ENCODE measurements at regions not wholly inside any gene's neighbourhood (a gene's known extent, or its start where the extent isn't known, plus 50 kb on each side); places are given as distances from the start of the nearest gene placed in this dataset.

GRCh38 chr4:170336238-170336775, 246.6 kb upstream of the AADAT start (continued):
- TF ChIP-seq USF2 (CRISPR knock-in tag; IDR thresholded peaks at IDR 0.05) (no peak), FOXP1 (CRISPR knock-in tag; IDR thresholded peaks at IDR 0.05; ENCODE audit: borderline replicate concordance) (no peak), NR3C1 (CRISPR knock-in tag; conservative IDR thresholded peaks at IDR 0.05; ENCODE audit: low read depth) (no peak), ZNF232 (CRISPR knock-in tag; IDR thresholded peaks at IDR 0.05) (no peak), IRF2 (CRISPR knock-in tag; IDR thresholded peaks at IDR 0.05; ENCODE audit: borderline replicate concordance, low read depth) (no peak), ATF3 (CRISPR knock-in tag; conservative IDR thresholded peaks at IDR 0.05) (no peak)

GRCh38 chr4:170325599-170325998, 235.8 kb upstream of the AADAT start:
- Mint-ChIP-seq H3K36me3 (peaks cover 15% of the 10 kb centered on the region), H3K4me1 (no peaks in the 10 kb centered on the region), H3K27ac (no peak overlapping the region), H3K4me3 (no peak overlapping the region), H3K27me3 (ENCODE audit: low read depth) (no peaks in the 10 kb centered on the region), H3K9me3 (peaks cover 30% of the 10 kb centered on the region)
- ChIA-PET POLR2A (no interaction called here), CTCF (no interaction called here)
- no peak for TF ChIP-seq CREB1 (CRISPR knock-in tag; IDR thresholded peaks at IDR 0.05)
- TF ChIP-seq ZNF532 (CRISPR knock-in tag; IDR thresholded peaks at IDR 0.05; ENCODE audit: borderline replicate concordance) = no peak
- no peak for TF ChIP-seq ZNF263 (CRISPR knock-in tag; IDR thresholded peaks at IDR 0.05; ENCODE audit: low read depth)
- no peak for TF ChIP-seq ZNF281 (CRISPR knock-in tag; IDR thresholded peaks at IDR 0.05)
- no peak for TF ChIP-seq TP53 (CRISPR knock-in tag; IDR thresholded peaks at IDR 0.05)
- TF ChIP-seq CTCF (IDR thresholded peaks at IDR 0.05) = no peak
- TF ChIP-seq EMX1 (CRISPR knock-in tag; IDR thresholded peaks at IDR 0.05) = no peak
- no peak for TF ChIP-seq ATF3 (CRISPR knock-in tag; conservative IDR thresholded peaks at IDR 0.05)
- TF ChIP-seq ZNF512 (CRISPR knock-in tag; IDR thresholded peaks at IDR 0.05; ENCODE audit: borderline replicate concordance) = no peak
- no peak for TF ChIP-seq ARID4B (CRISPR knock-in tag; IDR thresholded peaks at IDR 0.05; ENCODE audit: borderline replicate concordance)
- TF ChIP-seq FOXK1 (CRISPR knock-in tag; IDR thresholded peaks at IDR 0.05) = no peak
- TF ChIP-seq OVOL2 (CRISPR knock-in tag; IDR thresholded peaks at IDR 0.05; ENCODE audit: borderline replicate concordance) = no peak
- no peak for TF ChIP-seq RELA (CRISPR knock-in tag; IDR thresholded peaks at IDR 0.05; ENCODE audit: borderline replicate concordance)
- ATAC-seq (no peak), DNase-seq (ENCODE audit: low spot score) (no peak)
